AG04450 (cell line): ENCODE measurements at regions not wholly inside any gene's neighbourhood (a gene's known extent, or its start where the extent isn't known, plus 50 kb on each side); places are given as distances from the start of the nearest gene placed in this dataset.

ENCODE experiments used
- CTCF ChIA-PET: fragments of 300-600, 350-600 bp; formaldehyde crosslinking; extraction: SDS; loops from one replicate; lab custom pipeline; 2022; ENCODE audit warnings: antibody characterized with exemption, inconsistent platforms; lab: Charles Lee
- POLR2A ChIA-PET: fragments of 350-600 bp; formaldehyde crosslinking; extraction: SDS; loops from one replicate; lab custom pipeline; 2021; ENCODE audit warnings: antibody characterized with exemption, inconsistent platforms; lab: Yijun Ruan, JAX
- DNase-seq: peaks from one replicate; pipeline ENCODE4 v3.0.0-alpha.2; 2011; ENCODE audit warnings: low read depth, low spot score
- H3K27ac ChIP-seq: one replicate; pipeline ENCODE4 v1.5.1; 2012; ENCODE audit warnings: low read depth, low read length, control low read depth
- H3K27me3 ChIP-seq: one replicate; pipeline ENCODE4 v1.6.0; 2012; ENCODE audit warnings: low read length; ENCODE audit not compliant: control insufficient read depth, insufficient read depth
- H3K4me3 ChIP-seq: 2 replicates; pipeline ENCODE4 v1.5.1; 2011; ENCODE audit warnings: mild to moderate bottlenecking, low read depth, low read length, control low read depth
- H3K9me3 ChIP-seq: 2 replicates; pipeline ENCODE4 v1.5.1; 2012; ENCODE audit warnings: low read length; ENCODE audit not compliant: control insufficient read depth, insufficient read depth
- CTCF ChIP-seq: IDR thresholded peaks from 2 replicates; pipeline ENCODE4 v1.5.1; 2011; ENCODE audit warnings: low read depth, low read length, control low read depth, inconsistent platforms

GRCh38 chr2:236685361-236685760, 115.7 kb downstream of the ACKR3 start:
- CTCF ChIA-PET, result no interaction called here
- no peak for DNase-seq

GRCh38 chr2:236685979-236686520, 116.4 kb downstream of the ACKR3 start:
- no peak for TF ChIP-seq CTCF
- DNase-seq, result no peak
- POLR2A ChIA-PET, result no interaction called here
- no peaks in the 10 kb centered on the region for H3K9me3 ChIP-seq
- H3K27ac ChIP-seq, result no peak overlapping the region
- CTCF ChIA-PET, result no interaction called here
- H3K27me3 ChIP-seq, result no peaks in the 10 kb centered on the region
- no peak overlapping the region for H3K4me3 ChIP-seq

More at GRCh38 chr2:236685361-236685760, 115.7 kb downstream of the ACKR3 start:
- Histone ChIP-seq H3K9me3 (no peaks in the 10 kb centered on the region), H3K27ac (no peak overlapping the region), H3K4me3 (no peak overlapping the region), H3K27me3 (no peaks in the 10 kb centered on the region)
- POLR2A ChIA-PET, result no interaction called here
- no peak for TF ChIP-seq CTCF

GRCh38 chr2:236686561-236686960, 116.9 kb downstream of the ACKR3 start:
- Histone ChIP-seq H3K27ac (no peak overlapping the region), H3K4me3 (no peak overlapping the region), H3K27me3 (no peaks in the 10 kb centered on the region), H3K9me3 (no peaks in the 10 kb centered on the region)
- CTCF ChIA-PET, result no interaction called here
- TF ChIP-seq CTCF, result no peak
- POLR2A ChIA-PET, result no interaction called here
- no peak for DNase-seq

- H3K27ac ChIP-seq, result no peak overlapping the region
- no peaks in the 10 kb centered on the region for H3K27me3 ChIP-seq
- no peaks in the 10 kb centered on the region for H3K9me3 ChIP-seq
- ChIA-PET CTCF (no interaction called here), POLR2A (no interaction called here)
- H3K4me3 ChIP-seq, result no peak overlapping the region
- no peak for DNase-seq
- TF ChIP-seq CTCF, result no peak
Observed at GRCh38 chr2:236687296-236687965, 117.8 kb downstream of the ACKR3 start.

GRCh38 chr2:236688157-236688556, 118.5 kb downstream of the ACKR3 start:
- Histone ChIP-seq H3K27ac (no peak overlapping the region), H3K27me3 (no peaks in the 10 kb centered on the region), H3K4me3 (no peak overlapping the region), H3K9me3 (no peaks in the 10 kb centered on the region)
- CTCF ChIA-PET, result no interaction called here
- POLR2A ChIA-PET, result no interaction called here
- TF ChIP-seq CTCF, result no peak
- DNase-seq, result no peak
